Transverse colon (tissue), 4 donors: ENCODE measurements at regions not wholly inside any gene's neighbourhood (a gene's known extent, or its start where the extent isn't known, plus 50 kb on each side); places are given as distances from the start of the nearest gene placed in this dataset.

Source experiments
- DNase-seq: peaks from one replicate; pipeline ENCODE4 v3.0.0-alpha.2; 2019
- H3K27ac ChIP-seq, 4 donors: fragments of 200-600 bp; sonication (generic); 2 replicates each; pipeline ENCODE4 v1.5.1; 2016 to 2018; ENCODE audit warnings: inconsistent platforms in 4 of 4
- H3K27me3 ChIP-seq: fragments of 200-600 bp; sonication (generic); 2 replicates; pipeline ENCODE4 v1.5.1; 2017; ENCODE audit warnings: inconsistent platforms
- H3K36me3 ChIP-seq, 4 donors: fragments of 200-600 bp; sonication (generic); 2 replicates each; pipeline ENCODE4 v1.5.1; 2017 to 2019; ENCODE audit warnings: inconsistent platforms in 4 of 4
- H3K4me1 ChIP-seq, 4 donors: fragments of 200-600 bp; sonication (generic); 2 replicates each; pipeline ENCODE4 v1.5.1; 2017 to 2020; ENCODE audit warnings: inconsistent platforms in 4 of 4
- H3K4me3 ChIP-seq, 4 donors: fragments of 200-600 bp; sonication (generic); 1 replicate in 1 of 4; 2 replicates in 3 of 4; pipeline versions ENCODE4 v1.5.1 to v1.6.1; 2017 to 2019; ENCODE audit warnings: inconsistent platforms in 4 of 4
- H3K9me3 ChIP-seq, 2 donors: fragments of 200-600 bp; sonication (generic); 2 replicates each; pipeline ENCODE4 v1.5.1; 2017 to 2019; ENCODE audit warnings: inconsistent platforms in 2 of 2
- CTCF ChIP-seq, 5 experiments: fragments of 200-600 bp in 3 of 5; fragments of 450-650 bp in 2 of 5; sonication (generic) in 3 of 5; IDR thresholded peaks; 1 replicate in 2 of 5; 2 replicates in 3 of 5; pipeline ENCODE4 v1.5.1; 2016 to 2017; ENCODE audit warnings: antibody characterized with exemption in 5 of 5, inconsistent platforms in 3 of 5, mild to moderate bottlenecking in 2 of 5, moderate library complexity in 1 of 5
- EP300 ChIP-seq: sonication (generic); formaldehyde crosslinking; IDR thresholded peaks from one replicate; pipeline ENCODE4 v1.6.1; 2017; ENCODE audit warnings: antibody characterized with exemption, low read depth
- POLR2A ChIP-seq: fragments of 450-650 bp; IDR thresholded peaks from one replicate; pipeline ENCODE4 v1.6.1; 2016; ENCODE audit warnings: antibody characterized with exemption, mild to moderate bottlenecking, moderate library complexity
- POLR2AphosphoS5 ChIP-seq, 3 donors: sonication (generic); formaldehyde crosslinking; IDR thresholded peaks; one replicate each; pipeline ENCODE4 v1.6.1; 2016; ENCODE audit warnings: antibody characterized with exemption in 3 of 3
- WGBS, 2 donors: methylation state at CpG; one replicate each; pipeline ENCODE4 v1.1.5; 2018; ENCODE audit warnings: low coverage in 1 of 2; 5-methylcytosine and 5-hydroxymethylcytosine counted together
- in situ Hi-C, 4 donors: fragments of 200-750 bp; cut with MboI; loops; one replicate each; pipeline versions ENCODE4 v1.15.0 to v1.15.1; 2017; ENCODE audit warnings: low sequenced_read_pairs in 3 of 4, low pct_ligation_motif_present in 1 of 4, low pct_unique_long_range_greater_than_20kb in 1 of 4
- intact Hi-C: fragments of 100-400 bp; cut with DNase I; formaldehyde crosslinking; loops from one replicate; pipeline ENCODE4 v1.15.1; 2023; ENCODE audit warnings: low total_unique reads

- Histone ChIP-seq H3K9me3 (no peaks in the 10 kb centered on the region), H3K4me3 (no peak overlapping the region), H3K4me1 (peaks cover 0 to 13% (median 2%) of the 10 kb centered on the region in 4 donors), H3K27ac (peak overlapping the region; percentile 59 to 78 (median 66)), H3K36me3 (no peaks in the 10 kb centered on the region), H3K27me3 (no peaks in the 10 kb centered on the region)
- 79 to 87% methylated on average over 8 to 12 of the region's 12 CpGs for WGBS, 2 donors
- no peak for DNase-seq
- intact Hi-C loops = no loop called here
- in situ Hi-C loops = no loop called here
- TF ChIP-seq POLR2AphosphoS5 (IDR thresholded peaks at IDR 0.05) (no peak), CTCF (IDR thresholded peaks at IDR 0.05) (no peak), EP300 (no peak)
These were observed 256.2 kb downstream of the ZNF621 start for GRCh38 chr3:40780925-40781406.

GRCh38 chr3:40782111-40782721 lies 257.5 kb downstream of the ZNF621 start:
- Histone ChIP-seq H3K27me3 (no peaks in the 10 kb centered on the region), H3K36me3 (no peaks in the 10 kb centered on the region), H3K9me3 (no peaks in the 10 kb centered on the region), H3K27ac (no peak overlapping the region), H3K4me3 (no peak overlapping the region), H3K4me1 (peaks cover 0 to 13% (median 2%) of the 10 kb centered on the region in 4 donors)
- DNase-seq = no peak
- in situ Hi-C loops = no loop called here
- 89% methylated on average over 3 of the region's 3 CpGs; no CpG with 5 or more reads in 1 of the 2 donors for WGBS, 2 donors
- intact Hi-C loops = no loop called here
- TF ChIP-seq POLR2A = no peak

GRCh38 chr3:40790746-40791145 lies 266.0 kb downstream of the ZNF621 start:
- 87% methylated on average over 2 of the region's 2 CpGs; no CpG with 5 or more reads in 1 of the 2 donors for WGBS, 2 donors
- H3K27ac ChIP-seq = no peak overlapping the region
- no peaks in the 10 kb centered on the region for H3K27me3 ChIP-seq
- no peak overlapping the region for H3K4me3 ChIP-seq
- H3K4me1 ChIP-seq = no peaks in the 10 kb centered on the region
- no peaks in the 10 kb centered on the region for H3K36me3 ChIP-seq
- in situ Hi-C loops = no loop called here
- H3K9me3 ChIP-seq = no peaks in the 10 kb centered on the region
- intact Hi-C loops = no loop called here
- DNase-seq = no peak
- TF ChIP-seq EP300 (no peak), POLR2A (no peak), POLR2AphosphoS5 (IDR thresholded peaks at IDR 0.05) (no peak), CTCF (IDR thresholded peaks at IDR 0.05) (no peak)

- no peak for TF ChIP-seq POLR2AphosphoS5 (IDR thresholded peaks at IDR 0.05)
- no peak for TF ChIP-seq EP300
- no peak for TF ChIP-seq CTCF (IDR thresholded peaks at IDR 0.05)
- no peak for TF ChIP-seq POLR2A
- in situ Hi-C loops = no loop called here
- H3K27me3 ChIP-seq = no peaks in the 10 kb centered on the region
- intact Hi-C loops = no loop called here
- DNase-seq = no peak
- H3K4me1 ChIP-seq = no peaks in the 10 kb centered on the region
- H3K9me3 ChIP-seq = no peaks in the 10 kb centered on the region
- H3K36me3 ChIP-seq = no peaks in the 10 kb centered on the region
- WGBS, 2 donors = 66 to 77% methylated on average over 4 of the region's 4 CpGs
- H3K27ac ChIP-seq = no peak overlapping the region
- H3K4me3 ChIP-seq = no peak overlapping the region
These were observed 269.0 kb downstream of the ZNF621 start for GRCh38 chr3:40793730-40794129.

- Histone ChIP-seq H3K27me3 (no peaks in the 10 kb centered on the region), H3K4me3 (no peak overlapping the region), H3K9me3 (no peaks in the 10 kb centered on the region), H3K4me1 (no peaks in the 10 kb centered on the region), H3K27ac (no peak overlapping the region), H3K36me3 (no peaks in the 10 kb centered on the region)
- peak; percentile 17 for DNase-seq
- in situ Hi-C loops = no loop called here
- TF ChIP-seq CTCF (IDR thresholded peaks at IDR 0.05) (no peak), POLR2AphosphoS5 (IDR thresholded peaks at IDR 0.05) (peak in 1 of 3 donors; percentile 45), POLR2A (no peak)
- intact Hi-C loops = no loop called here
These were observed 275.6 kb downstream of the ZNF621 start for GRCh38 chr3:40800343-40800742.
